Immature natural killer cell (primary cell): ENCODE measurements at regions not wholly inside any gene's neighbourhood (a gene's known extent, or its start where the extent isn't known, plus 50 kb on each side); places are given as distances from the start of the nearest gene placed in this dataset.

ENCODE experiments used
- DNase-seq, 3 donors: peaks; one replicate each; pipeline ENCODE4 v3.0.0; 2022; ENCODE audit warnings: mixed read lengths in 1 of 3
- H3K27ac Mint-ChIP-seq, 6 donors: one replicate each; pipeline ENCODE4 v1.8.0; 2020; ENCODE audit warnings: mixed read lengths in 6 of 6, mild to moderate bottlenecking in 5 of 6, inconsistent platforms in 4 of 6, moderate library complexity in 3 of 6
- H3K27me3 Mint-ChIP-seq, 3 donors: one replicate each; pipeline ENCODE4 v1.8.0; 2020 to 2021; ENCODE audit warnings: low read depth in 3 of 3, mild to moderate bottlenecking in 3 of 3, mixed read lengths in 3 of 3, moderate library complexity in 3 of 3, inconsistent platforms in 1 of 3
- H3K36me3 Mint-ChIP-seq, 3 donors: one replicate each; pipeline ENCODE4 v1.8.0; 2020; ENCODE audit warnings: mixed read lengths in 3 of 3, inconsistent platforms in 2 of 3, mild to moderate bottlenecking in 2 of 3
- H3K4me1 Mint-ChIP-seq, 2 donors: one replicate each; pipeline ENCODE4 v1.8.0; 2020; ENCODE audit warnings: inconsistent platforms in 2 of 2, mild to moderate bottlenecking in 2 of 2, mixed read lengths in 2 of 2, moderate library complexity in 1 of 2
- H3K4me3 Mint-ChIP-seq, 5 donors: one replicate each; pipeline ENCODE4 v1.8.0; 2020; ENCODE audit warnings: mild to moderate bottlenecking in 5 of 5, mixed read lengths in 5 of 5, inconsistent platforms in 3 of 5, moderate library complexity in 3 of 5
- H3K9me3 Mint-ChIP-seq, 6 donors: one replicate each; pipeline ENCODE4 v1.8.0; 2020; ENCODE audit warnings: mild to moderate bottlenecking in 6 of 6, mixed read lengths in 6 of 6, inconsistent platforms in 4 of 6, moderate library complexity in 3 of 6

GRCh38 chr2:150619607-150620330, 132.3 kb upstream of the RND3 start:
- H3K27me3 Mint-ChIP-seq = no peaks in the 10 kb centered on the region

GRCh38 chr2:150618245-150618895, 130.9 kb upstream of the RND3 start:
- Mint-ChIP-seq H3K4me3 (no peak overlapping the region), H3K27ac (no peak overlapping the region), H3K27me3 (no peaks in the 10 kb centered on the region), H3K36me3 (no peaks in the 10 kb centered on the region), H3K4me1 (no peaks in the 10 kb centered on the region), H3K9me3 (peaks cover 0 to 18% (median 3%) of the 10 kb centered on the region in 6 donors)
- no peak for DNase-seq

More at GRCh38 chr2:150619607-150620330, 132.3 kb upstream of the RND3 start:
- peaks cover 0 to 1% of the 10 kb centered on the region in 2 donors for H3K4me1 Mint-ChIP-seq
- H3K9me3 Mint-ChIP-seq = peaks cover 0 to 22% (median 2%) of the 10 kb centered on the region in 6 donors
- H3K36me3 Mint-ChIP-seq = no peaks in the 10 kb centered on the region
- no peak overlapping the region for H3K27ac Mint-ChIP-seq
- no peak overlapping the region for H3K4me3 Mint-ChIP-seq
- DNase-seq = no peak

GRCh38 chr2:150617351-150617978, 130.0 kb upstream of the RND3 start:
- Mint-ChIP-seq H3K27me3 (no peaks in the 10 kb centered on the region), H3K27ac (no peak overlapping the region), H3K4me1 (no peaks in the 10 kb centered on the region), H3K9me3 (peaks cover 0 to 18% (median 4%) of the 10 kb centered on the region in 6 donors), H3K36me3 (no peaks in the 10 kb centered on the region), H3K4me3 (no peak overlapping the region)
- no peak for DNase-seq

- no peak overlapping the region for H3K27ac Mint-ChIP-seq
- no peaks in the 10 kb centered on the region for H3K27me3 Mint-ChIP-seq
- no peak overlapping the region for H3K4me3 Mint-ChIP-seq
- DNase-seq = no peak
- no peaks in the 10 kb centered on the region for H3K4me1 Mint-ChIP-seq
- H3K9me3 Mint-ChIP-seq = peaks cover 0 to 18% (median 4%) of the 10 kb centered on the region in 6 donors
- no peaks in the 10 kb centered on the region for H3K36me3 Mint-ChIP-seq
Measured at GRCh38 chr2:150612957-150613710, 125.7 kb upstream of the RND3 start.

- H3K27ac Mint-ChIP-seq = no peak overlapping the region
- H3K4me1 Mint-ChIP-seq = no peaks in the 10 kb centered on the region
- DNase-seq = no peak
- H3K4me3 Mint-ChIP-seq = no peak overlapping the region
- H3K27me3 Mint-ChIP-seq = no peaks in the 10 kb centered on the region
- H3K9me3 Mint-ChIP-seq = peaks cover 0 to 7% (median 2%) of the 10 kb centered on the region in 6 donors
- no peaks in the 10 kb centered on the region for H3K36me3 Mint-ChIP-seq
Measured at GRCh38 chr2:150610670-150611279, 123.3 kb upstream of the RND3 start.

GRCh38 chr2:150609831-150610582, 122.5 kb upstream of the RND3 start:
- H3K4me3 Mint-ChIP-seq = no peak overlapping the region
- no peaks in the 10 kb centered on the region for H3K27me3 Mint-ChIP-seq
- H3K36me3 Mint-ChIP-seq = no peaks in the 10 kb centered on the region
- no peaks in the 10 kb centered on the region for H3K4me1 Mint-ChIP-seq
- peaks cover 0 to 4% (median 0%) of the 10 kb centered on the region in 6 donors for H3K9me3 Mint-ChIP-seq
- no peak for DNase-seq
- no peak overlapping the region for H3K27ac Mint-ChIP-seq

- DNase-seq = no peak
- H3K4me3 Mint-ChIP-seq = no peak overlapping the region
- H3K36me3 Mint-ChIP-seq = no peaks in the 10 kb centered on the region
- no peaks in the 10 kb centered on the region for H3K4me1 Mint-ChIP-seq
- H3K27ac Mint-ChIP-seq = no peak overlapping the region
- H3K9me3 Mint-ChIP-seq = peaks cover 0 to 4% (median 2%) of the 10 kb centered on the region in 6 donors
- H3K27me3 Mint-ChIP-seq = no peaks in the 10 kb centered on the region
Measured at GRCh38 chr2:150608341-150608740, 120.9 kb upstream of the RND3 start.

- H3K4me1 Mint-ChIP-seq = no peaks in the 10 kb centered on the region
- DNase-seq = no peak
- peaks cover 0 to 4% (median under 1%) of the 10 kb centered on the region in 6 donors for H3K9me3 Mint-ChIP-seq
- no peaks in the 10 kb centered on the region for H3K27me3 Mint-ChIP-seq
- H3K36me3 Mint-ChIP-seq = no peaks in the 10 kb centered on the region
- H3K4me3 Mint-ChIP-seq = no peak overlapping the region
- no peak overlapping the region for H3K27ac Mint-ChIP-seq
Measured at GRCh38 chr2:150607390-150607811, 119.9 kb upstream of the RND3 start.

- H3K36me3 Mint-ChIP-seq = no peaks in the 10 kb centered on the region
- H3K4me3 Mint-ChIP-seq = no peak overlapping the region
- H3K9me3 Mint-ChIP-seq = peaks cover 0 to 4% (median under 1%) of the 10 kb centered on the region in 6 donors
- no peak for DNase-seq
- no peak overlapping the region for H3K27ac Mint-ChIP-seq
- no peaks in the 10 kb centered on the region for H3K27me3 Mint-ChIP-seq
- no peaks in the 10 kb centered on the region for H3K4me1 Mint-ChIP-seq
Measured at GRCh38 chr2:150606380-150607060, 119.1 kb upstream of the RND3 start.

GRCh38 chr2:150605664-150606063, 118.2 kb upstream of the RND3 start:
- DNase-seq = no peak
- Mint-ChIP-seq H3K27me3 (no peaks in the 10 kb centered on the region), H3K4me3 (no peak overlapping the region), H3K4me1 (no peaks in the 10 kb centered on the region), H3K36me3 (no peaks in the 10 kb centered on the region), H3K27ac (no peak overlapping the region), H3K9me3 (peaks cover 0 to 4% (median under 1%) of the 10 kb centered on the region in 6 donors)

- Mint-ChIP-seq H3K4me3 (no peak overlapping the region), H3K4me1 (no peaks in the 10 kb centered on the region), H3K27ac (no peak overlapping the region), H3K36me3 (no peaks in the 10 kb centered on the region), H3K9me3 (peaks cover 0 to 6% (median 1%) of the 10 kb centered on the region in 6 donors), H3K27me3 (no peaks in the 10 kb centered on the region)
- DNase-seq = no peak
Measured at GRCh38 chr2:150601280-150602038, 114.0 kb upstream of the RND3 start.

GRCh38 chr2:150599889-150600288, 112.4 kb upstream of the RND3 start:
- H3K4me3 Mint-ChIP-seq = no peak overlapping the region
- H3K36me3 Mint-ChIP-seq = no peaks in the 10 kb centered on the region

More at GRCh38 chr2:150599889-150600288, 112.4 kb upstream of the RND3 start:
- peaks cover 0 to 6% (median 1%) of the 10 kb centered on the region in 6 donors for H3K9me3 Mint-ChIP-seq
- no peak for DNase-seq
- no peaks in the 10 kb centered on the region for H3K27me3 Mint-ChIP-seq
- no peaks in the 10 kb centered on the region for H3K4me1 Mint-ChIP-seq
- no peak overlapping the region for H3K27ac Mint-ChIP-seq
